B cell (primary cell): ENCODE measurements at regions not wholly inside any gene's neighbourhood (a gene's known extent, or its start where the extent isn't known, plus 50 kb on each side); places are given as distances from the start of the nearest gene placed in this dataset.

ENCODE experiments used
- ATAC-seq: fragments of 200-7000 bp; cut with Tn5 transposase; one replicate; pipeline ENCODE4 v1.10.0; 2021; ENCODE audit warnings: low read depth, mild to moderate bottlenecking, moderate number of reproducible peaks, moderate library complexity
- CTCF ChIA-PET: fragments of 350-600 bp; sonication (Branson Sonifier 250); formaldehyde crosslinking; loops from one replicate; lab custom pipeline; 2021; ENCODE audit warnings: antibody characterized with exemption, inconsistent platforms; lab: Charles Lee
- POLR2A ChIA-PET: fragments of 350-600 bp; sonication (Branson Sonifier 250); formaldehyde crosslinking; loops from one replicate; lab custom pipeline; 2021; ENCODE audit warnings: antibody characterized with exemption; lab: Charles Lee
- DNase-seq: peaks from one replicate; pipeline ENCODE4 v3.0.0; 2013
- H2AFZ ChIP-seq: 2 replicates; pipeline ENCODE4 v1.6.1; 2012; ENCODE audit warnings: mild to moderate bottlenecking, low read depth, low read length; ENCODE audit not compliant: insufficient read depth, poor library complexity, severe bottlenecking
- H3K27ac ChIP-seq, 2 donors: 1 replicate in 1 of 2; 2 replicates in 1 of 2; pipeline ENCODE4 v1.5.1; 2012 to 2013; ENCODE audit warnings: low read length in 2 of 2, mild to moderate bottlenecking in 2 of 2, moderate library complexity in 1 of 2
- H3K27me3 ChIP-seq, 4 experiments: fragments of 200-600 bp in 1 of 4; sonication (generic) in 1 of 4; replicated peaks in 1 of 4; 1 replicate in 2 of 4; 2 replicates in 2 of 4; pipeline versions ENCODE4 v1.6.1 to v1.7.0; 2013 to 2016; ENCODE audit warnings: low read length in 3 of 4, mild to moderate bottlenecking in 2 of 4, mixed read lengths in 1 of 4, moderate library complexity in 1 of 4; ENCODE audit not compliant: insufficient read depth in 4 of 4, control insufficient read depth in 3 of 4; ENCODE audit errors: control extremely low read depth in 1 of 4
- H3K36me3 ChIP-seq, 2 experiments: replicated peaks in 1 of 2; 1 replicate in 1 of 2; 2 replicates in 1 of 2; pipeline versions ENCODE4 v1.6.1 to v1.7.1; 2013; ENCODE audit warnings: low read length in 1 of 2; ENCODE audit not compliant: insufficient read depth in 2 of 2, control insufficient read depth in 1 of 2; ENCODE audit errors: control extremely low read depth in 1 of 2, extremely low read depth in 1 of 2
- H3K4me1 ChIP-seq, 2 donors: fragments of 200-600 bp in 1 of 2; sonication (generic) in 1 of 2; 1 replicate in 1 of 2; 2 replicates in 1 of 2; pipeline versions ENCODE4 v1.5.1 to v1.6.1; 2013 to 2017; ENCODE audit warnings: low read length in 2 of 2; ENCODE audit not compliant: control insufficient read depth in 2 of 2, insufficient read depth in 2 of 2
- H3K4me2 ChIP-seq: replicated peaks from 2 replicates; pipeline ENCODE3; 2012; ENCODE audit warnings: mild to moderate bottlenecking, low read depth, low read length; ENCODE audit not compliant: poor library complexity, severe bottlenecking
- H3K4me3 ChIP-seq, 5 experiments: fragments of 200-600 bp in 1 of 5; sonication (generic) in 1 of 5; 1 replicate in 3 of 5; 2 replicates in 2 of 5; pipeline versions ENCODE4 v1.5.1 to v1.7.0; 2011 to 2016; ENCODE audit warnings: low read length in 4 of 5, mild to moderate bottlenecking in 4 of 5, low read depth in 2 of 5, control low read depth in 1 of 5, moderate library complexity in 1 of 5; ENCODE audit not compliant: insufficient read depth in 1 of 5; ENCODE audit errors: control extremely low read depth in 1 of 5, extremely low read depth in 1 of 5
- H3K79me2 ChIP-seq: fragments of 200-600 bp; sonication (generic); one replicate; pipeline ENCODE4 v1.6.0; 2016; ENCODE audit warnings: low read length; ENCODE audit not compliant: control insufficient read depth, insufficient read depth
- H3K9ac ChIP-seq: fragments of 200-600 bp; sonication (generic); 2 replicates; pipeline ENCODE4 v1.6.1; 2017; ENCODE audit warnings: mild to moderate bottlenecking, low read length, moderate library complexity
- H3K9me3 ChIP-seq, 3 donors: one replicate each; pipeline versions ENCODE4 v1.6.1 to v1.7.1; 2013; ENCODE audit warnings: low read length in 2 of 3; ENCODE audit not compliant: control insufficient read depth in 2 of 3, insufficient read depth in 1 of 3; ENCODE audit errors: control extremely low read depth in 1 of 3
- H4K20me1 ChIP-seq: 2 replicates; pipeline ENCODE4 v1.6.0; 2012; ENCODE audit warnings: mild to moderate bottlenecking, low read length; ENCODE audit not compliant: insufficient read depth, control insufficient read depth, poor library complexity, severe bottlenecking
- H3K27ac Mint-ChIP-seq: one replicate; pipeline ENCODE4 v1.8.0; 2021; ENCODE audit warnings: mixed read lengths
- H3K27me3 Mint-ChIP-seq: one replicate; pipeline ENCODE4 v1.8.0; 2021; ENCODE audit warnings: mixed read lengths
- H3K4me1 Mint-ChIP-seq: one replicate; pipeline ENCODE4 v1.8.0; 2021; ENCODE audit warnings: mixed read lengths
- H3K4me3 Mint-ChIP-seq: one replicate; pipeline ENCODE4 v1.8.0; 2021; ENCODE audit warnings: mixed read lengths
- H3K9me3 Mint-ChIP-seq: one replicate; pipeline ENCODE4 v1.8.0; 2022; ENCODE audit warnings: mixed read lengths; ENCODE audit not compliant: insufficient read depth
- CTCF ChIP-seq: fragments of 200-600 bp; IDR thresholded peaks from one replicate; pipeline ENCODE4 v1.8.0; 2022; ENCODE audit warnings: antibody characterized with exemption, mild to moderate bottlenecking
- EZH2 ChIP-seq: IDR thresholded peaks from 2 replicates; pipeline ENCODE4 v1.6.1; 2012; ENCODE audit warnings: borderline replicate concordance, low read depth, mild to moderate bottlenecking, moderate library complexity, low read length; ENCODE audit not compliant: insufficient read depth, poor library complexity, severe bottlenecking
- WGBS: methylation state at CpG from one replicate; pipeline ENCODE4 v1.1.5; 2013; ENCODE audit warnings: missing lambda C conversion rate; ENCODE audit not compliant: insufficient coverage; 5-methylcytosine and 5-hydroxymethylcytosine counted together
- intact Hi-C: fragments of 100-400 bp; cut with micrococcal nuclease; formaldehyde crosslinking; loops from one replicate; pipeline ENCODE4 v1.10.0; 2022

- ATAC-seq: no peak
- Histone ChIP-seq H3K9ac (no peak overlapping the region), H3K36me3 (no peaks in the 10 kb centered on the region), H3K4me3 (no peak overlapping the region), H2AFZ (no peak overlapping the region), H3K9me3 (no peaks in the 10 kb centered on the region), H3K4me1 (no peaks in the 10 kb centered on the region), H3K27me3 (no peaks in the 10 kb centered on the region), H3K79me2 (no peaks in the 10 kb centered on the region), H3K4me2 (no peak overlapping the region), H3K27ac (no peak overlapping the region), H4K20me1 (no peaks in the 10 kb centered on the region)
- ChIA-PET POLR2A (no interaction called here), CTCF (no interaction called here)
- TF ChIP-seq CTCF: no peak
- TF ChIP-seq EZH2: no peak
- DNase-seq: no peak
- Mint-ChIP-seq H3K27me3 (no peaks in the 10 kb centered on the region), H3K9me3 (no peaks in the 10 kb centered on the region), H3K4me1 (no peaks in the 10 kb centered on the region), H3K4me3 (no peak overlapping the region), H3K27ac (no peak overlapping the region)
- WGBS: 100% methylated on average over 1 of the region's 2 CpGs
- intact Hi-C loops: no loop called here
These were observed 459.2 kb downstream of the KIF4B start for GRCh38 chr5:155472780-155473179.

DNA sequence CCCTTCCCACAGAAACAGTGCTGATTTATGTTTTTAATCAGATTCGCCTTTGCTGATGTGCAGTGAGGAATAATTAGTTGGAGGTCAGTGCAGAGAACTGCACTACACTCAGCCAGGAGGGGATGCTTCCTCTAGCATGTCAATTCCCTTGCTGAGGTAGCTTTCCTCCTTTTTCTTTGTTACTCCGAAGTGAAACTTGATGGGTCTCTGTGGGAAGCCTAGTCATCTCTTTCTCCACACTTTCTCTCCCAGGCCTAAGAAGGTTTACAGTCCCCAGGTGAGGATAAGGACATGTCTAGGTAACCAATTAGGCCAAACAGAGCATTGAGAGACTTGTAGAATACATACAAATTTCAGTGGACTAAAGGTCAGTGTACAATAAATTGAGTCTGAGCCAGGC lies 461.8 kb downstream of the KIF4B start:
- H3K4me3 ChIP-seq: no peak overlapping the region
- no CpG with 5 or more reads among the region's 2 CpGs for WGBS
- CTCF ChIA-PET: no interaction called here
- no peak overlapping the region for H3K27ac ChIP-seq
- H3K27ac Mint-ChIP-seq: no peak overlapping the region
- no peaks in the 10 kb centered on the region for H3K9me3 ChIP-seq
- no peaks in the 10 kb centered on the region for H3K9me3 Mint-ChIP-seq
- no peak overlapping the region for H2AFZ ChIP-seq
- no peaks in the 10 kb centered on the region for H3K4me1 Mint-ChIP-seq
- H3K79me2 ChIP-seq: no peaks in the 10 kb centered on the region
- POLR2A ChIA-PET: no interaction called here
- H3K36me3 ChIP-seq: no peaks in the 10 kb centered on the region
- DNase-seq (no peak), ATAC-seq (no peak)
- H3K27me3 Mint-ChIP-seq: no peaks in the 10 kb centered on the region
- H3K27me3 ChIP-seq: no peaks in the 10 kb centered on the region
- no peaks in the 10 kb centered on the region for H4K20me1 ChIP-seq
- no peak overlapping the region for H3K4me2 ChIP-seq
- TF ChIP-seq CTCF (no peak), EZH2 (no peak)
- no peak overlapping the region for H3K9ac ChIP-seq
- intact Hi-C loops: no loop called here
- no peaks in the 10 kb centered on the region for H3K4me1 ChIP-seq
- H3K4me3 Mint-ChIP-seq: no peak overlapping the region
